Vagina (tissue), 2 donors: ENCODE measurements at regions not wholly inside any gene's neighbourhood (a gene's known extent, or its start where the extent isn't known, plus 50 kb on each side); places are given as distances from the start of the nearest gene placed in this dataset.

Source experiments
- POLR2A ChIP-seq, 2 donors: fragments of 450-650 bp; IDR thresholded peaks; one replicate each; pipeline ENCODE4 v1.6.1; 2017; ENCODE audit warnings: antibody characterized with exemption in 2 of 2, mild to moderate bottlenecking in 2 of 2, moderate library complexity in 2 of 2
- POLR2AphosphoS5 ChIP-seq, 2 donors: sonication (generic); formaldehyde crosslinking; IDR thresholded peaks; one replicate each; pipeline ENCODE4 v1.9.0; 2017; ENCODE audit warnings: antibody characterized with exemption in 2 of 2, mild to moderate bottlenecking in 2 of 2, low read depth in 1 of 2; ENCODE audit not compliant: insufficient read depth in 1 of 2
- TF ChIP-seq, protein P1 (sequence below), 3 experiments: fragments of 450-650 bp in 2 of 3; fragments of 200-600 bp in 1 of 3; sonication (generic) in 1 of 3; IDR thresholded peaks; one replicate each; pipeline ENCODE4 v1.5.1; 2017 to 2019; ENCODE audit warnings: antibody characterized with exemption in 3 of 3, mild to moderate bottlenecking in 2 of 3, moderate library complexity in 2 of 3

DNA sequence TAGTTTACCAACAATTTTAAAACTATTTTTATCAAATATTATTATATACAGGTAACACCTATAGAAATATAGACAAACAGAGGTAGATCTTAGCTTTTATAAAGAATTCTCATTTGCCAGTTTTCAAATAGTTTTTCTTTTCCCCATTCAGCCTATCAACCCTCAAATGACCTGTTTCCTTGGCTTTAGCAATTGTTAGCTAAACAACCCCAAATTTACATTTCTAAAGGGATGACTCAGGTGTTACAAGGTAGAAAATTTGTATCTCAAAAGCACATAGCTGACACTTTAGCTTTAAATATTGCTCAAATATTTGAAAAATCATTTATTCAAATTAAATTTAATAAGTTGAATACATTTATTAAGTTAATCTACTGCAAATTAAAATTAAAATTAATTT, 1207.2 kb downstream of the SLITRK1 start:
- TF ChIP-seq, protein P1, sequence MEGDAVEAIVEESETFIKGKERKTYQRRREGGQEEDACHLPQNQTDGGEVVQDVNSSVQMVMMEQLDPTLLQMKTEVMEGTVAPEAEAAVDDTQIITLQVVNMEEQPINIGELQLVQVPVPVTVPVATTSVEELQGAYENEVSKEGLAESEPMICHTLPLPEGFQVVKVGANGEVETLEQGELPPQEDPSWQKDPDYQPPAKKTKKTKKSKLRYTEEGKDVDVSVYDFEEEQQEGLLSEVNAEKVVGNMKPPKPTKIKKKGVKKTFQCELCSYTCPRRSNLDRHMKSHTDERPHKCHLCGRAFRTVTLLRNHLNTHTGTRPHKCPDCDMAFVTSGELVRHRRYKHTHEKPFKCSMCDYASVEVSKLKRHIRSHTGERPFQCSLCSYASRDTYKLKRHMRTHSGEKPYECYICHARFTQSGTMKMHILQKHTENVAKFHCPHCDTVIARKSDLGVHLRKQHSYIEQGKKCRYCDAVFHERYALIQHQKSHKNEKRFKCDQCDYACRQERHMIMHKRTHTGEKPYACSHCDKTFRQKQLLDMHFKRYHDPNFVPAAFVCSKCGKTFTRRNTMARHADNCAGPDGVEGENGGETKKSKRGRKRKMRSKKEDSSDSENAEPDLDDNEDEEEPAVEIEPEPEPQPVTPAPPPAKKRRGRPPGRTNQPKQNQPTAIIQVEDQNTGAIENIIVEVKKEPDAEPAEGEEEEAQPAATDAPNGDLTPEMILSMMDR (IDR thresholded peaks at IDR 0.05) = no peak
- no peak for TF ChIP-seq POLR2A (IDR thresholded peaks at IDR 0.05)
- TF ChIP-seq POLR2AphosphoS5 (IDR thresholded peaks at IDR 0.05; ENCODE audit: insufficient read depth in 1 of 2, low read depth in 1 of 2) = no peak
